OCI-LY3 (cell line): ENCODE measurements at regions not wholly inside any gene's neighbourhood (a gene's known extent, or its start where the extent isn't known, plus 50 kb on each side); places are given as distances from the start of the nearest gene placed in this dataset.

Source experiments
- H2AFZ ChIP-seq: fragments of 200-600, 300-600 bp; shearing (Covaris generic); 2 replicates; pipeline ENCODE4 v1.6.0; 2014; ENCODE audit warnings: antibody characterized with exemption, low read depth, low read length
- H3K27ac ChIP-seq: fragments of 200-600, 300-600 bp; sonication (generic); 2 replicates; pipeline ENCODE4 v1.5.1; 2014; ENCODE audit warnings: mild to moderate bottlenecking, low read length, moderate library complexity, mixed read lengths
- H3K27me3 ChIP-seq: fragments of 200-600, 300-600 bp; sonication (generic); 2 replicates; pipeline ENCODE4 v1.6.1; 2014; ENCODE audit warnings: low read depth, low read length, mixed read lengths
- H3K36me3 ChIP-seq: fragments of 200-600, 300-600 bp; sonication (generic); replicated peaks from 2 replicates; pipeline ENCODE3; 2014; ENCODE audit warnings: low read depth, low read length, mixed read lengths
- H3K4me1 ChIP-seq: fragments of 300-600, 200-600 bp; sonication (generic); 2 replicates; pipeline ENCODE4 v1.6.1; 2014; ENCODE audit warnings: low read length, mixed read lengths
- H3K4me2 ChIP-seq: fragments of 200-600, 300-600 bp; sonication (generic); 2 replicates; pipeline ENCODE4 v1.6.1; 2014; ENCODE audit warnings: low read length, mixed read lengths
- H3K4me3 ChIP-seq: fragments of 300-600, 200-600 bp; sonication (generic); 2 replicates; pipeline ENCODE4 v1.5.1; 2014; ENCODE audit warnings: antibody characterized with exemption, mild to moderate bottlenecking, low read length, moderate library complexity
- H3K79me2 ChIP-seq: fragments of 300-600, 200-600 bp; shearing (Covaris generic); 2 replicates; pipeline ENCODE4 v1.6.1; 2014; ENCODE audit warnings: mild to moderate bottlenecking, low read length, mixed read lengths
- H3K9ac ChIP-seq: fragments of 300-600, 200-600 bp; shearing (Covaris generic); 2 replicates; pipeline ENCODE4 v1.6.0; 2014; ENCODE audit warnings: mild to moderate bottlenecking, low read length, moderate library complexity
- H3K9me3 ChIP-seq: fragments of 200-600, 300-600 bp; shearing (Covaris generic); 2 replicates; pipeline ENCODE4 v1.6.1; 2014; ENCODE audit warnings: low read length, mixed read lengths; ENCODE audit not compliant: insufficient read depth
- H4K20me1 ChIP-seq: fragments of 200-600, 300-600 bp; sonication (generic); 2 replicates; pipeline ENCODE4 v1.6.1; 2016; ENCODE audit warnings: low read length, mixed read lengths; ENCODE audit not compliant: insufficient read depth
- EZH2phosphoT487 ChIP-seq: fragments of 200-600 bp; shearing (Covaris generic); IDR thresholded peaks from 2 replicates; pipeline ENCODE4 v1.6.1; 2018; ENCODE audit warnings: antibody characterized with exemption, mixed run types, low read depth
- TF ChIP-seq, protein P1 (sequence below): fragments of 200-600, 300-600 bp; sonication (generic); IDR thresholded peaks from 2 replicates; pipeline ENCODE4 v1.5.1; 2014; ENCODE audit warnings: antibody characterized with exemption, low read length, low read depth

DNA sequence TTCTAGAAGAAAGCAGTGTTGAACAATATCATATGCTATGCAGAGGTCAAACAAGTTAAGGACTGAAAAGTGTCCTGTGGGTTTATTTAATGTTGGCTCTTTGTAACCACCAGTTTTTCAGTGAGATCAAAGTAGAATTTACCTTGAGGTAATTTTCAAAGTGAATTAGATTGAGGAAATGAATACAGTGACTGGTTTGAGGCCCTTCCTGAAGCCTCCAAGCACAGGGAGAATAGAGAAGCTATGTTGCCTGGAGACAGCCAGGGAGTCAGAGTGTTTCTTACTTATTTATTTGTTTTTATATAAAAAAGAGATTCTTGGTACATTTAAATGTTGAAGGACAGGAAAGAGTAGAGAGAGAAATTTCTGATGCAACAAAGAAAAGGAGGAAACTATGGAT, 954.3 kb upstream of the SPRY2 start:
- Histone ChIP-seq H3K36me3 (no peaks in the 10 kb centered on the region), H3K27ac (no peak overlapping the region), H3K4me2 (no peak overlapping the region), H3K79me2 (no peaks in the 10 kb centered on the region), H4K20me1 (no peaks in the 10 kb centered on the region), H3K27me3 (no peaks in the 10 kb centered on the region), H2AFZ (no peak overlapping the region), H3K4me1 (no peaks in the 10 kb centered on the region), H3K9ac (no peak overlapping the region), H3K9me3 (no peaks in the 10 kb centered on the region), H3K4me3 (no peak overlapping the region)
- TF ChIP-seq, protein P1, sequence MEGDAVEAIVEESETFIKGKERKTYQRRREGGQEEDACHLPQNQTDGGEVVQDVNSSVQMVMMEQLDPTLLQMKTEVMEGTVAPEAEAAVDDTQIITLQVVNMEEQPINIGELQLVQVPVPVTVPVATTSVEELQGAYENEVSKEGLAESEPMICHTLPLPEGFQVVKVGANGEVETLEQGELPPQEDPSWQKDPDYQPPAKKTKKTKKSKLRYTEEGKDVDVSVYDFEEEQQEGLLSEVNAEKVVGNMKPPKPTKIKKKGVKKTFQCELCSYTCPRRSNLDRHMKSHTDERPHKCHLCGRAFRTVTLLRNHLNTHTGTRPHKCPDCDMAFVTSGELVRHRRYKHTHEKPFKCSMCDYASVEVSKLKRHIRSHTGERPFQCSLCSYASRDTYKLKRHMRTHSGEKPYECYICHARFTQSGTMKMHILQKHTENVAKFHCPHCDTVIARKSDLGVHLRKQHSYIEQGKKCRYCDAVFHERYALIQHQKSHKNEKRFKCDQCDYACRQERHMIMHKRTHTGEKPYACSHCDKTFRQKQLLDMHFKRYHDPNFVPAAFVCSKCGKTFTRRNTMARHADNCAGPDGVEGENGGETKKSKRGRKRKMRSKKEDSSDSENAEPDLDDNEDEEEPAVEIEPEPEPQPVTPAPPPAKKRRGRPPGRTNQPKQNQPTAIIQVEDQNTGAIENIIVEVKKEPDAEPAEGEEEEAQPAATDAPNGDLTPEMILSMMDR = no peak
- no peak for TF ChIP-seq EZH2phosphoT487

DNA sequence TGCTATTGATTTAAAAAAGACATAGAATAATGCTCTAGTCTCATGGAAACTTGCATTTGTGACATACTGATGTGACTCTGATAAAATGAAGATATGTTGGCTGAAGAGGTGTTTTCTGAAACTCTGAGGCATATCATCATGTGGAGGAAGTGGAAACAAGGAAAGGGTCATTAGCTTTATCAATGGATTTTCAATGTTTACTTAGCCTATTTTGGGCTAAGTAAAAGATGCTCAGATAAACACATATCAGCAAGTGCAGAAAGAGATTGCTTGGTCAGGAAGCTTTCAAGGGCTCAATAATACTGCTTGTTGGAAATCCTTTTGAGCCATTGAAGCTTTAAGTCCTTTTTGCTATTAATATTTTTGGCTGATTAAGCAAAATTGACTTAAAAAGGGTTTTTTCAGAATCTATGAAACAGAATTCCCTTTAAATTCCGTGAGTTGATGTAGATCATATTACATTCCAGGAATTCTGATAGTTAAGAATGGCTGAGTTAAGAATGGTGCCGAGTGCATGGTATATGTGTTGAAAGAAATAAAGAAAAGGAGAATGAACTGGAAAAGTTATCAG, 952.8 kb upstream of the SPRY2 start:
- no peak overlapping the region for H3K9ac ChIP-seq
- H2AFZ ChIP-seq = no peak overlapping the region
- no peaks in the 10 kb centered on the region for H4K20me1 ChIP-seq

DNA sequence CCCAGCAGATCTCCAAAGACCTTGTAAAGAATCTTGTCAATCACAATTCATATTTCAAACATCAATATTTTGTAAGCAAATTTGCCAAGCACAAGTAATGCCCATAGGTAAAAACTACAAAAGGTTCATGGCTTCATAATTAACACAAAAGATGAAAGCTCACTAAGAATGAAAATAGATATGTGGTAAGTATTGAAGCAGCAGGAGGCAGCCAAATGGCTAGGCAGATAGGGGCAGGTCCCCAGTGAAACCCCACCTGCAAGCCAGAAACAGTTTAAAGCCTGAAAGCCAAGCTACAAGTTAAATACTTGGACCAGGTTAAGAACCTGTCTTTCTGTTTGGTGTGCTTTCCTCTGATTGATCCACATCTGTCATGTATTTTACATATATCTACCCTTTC, 942.6 kb upstream of the SPRY2 start:
- Histone ChIP-seq H3K27me3 (no peaks in the 10 kb centered on the region), H3K4me2 (no peak overlapping the region), H3K4me1 (no peaks in the 10 kb centered on the region), H3K36me3 (no peaks in the 10 kb centered on the region), H3K79me2 (no peaks in the 10 kb centered on the region), H3K9ac (no peak overlapping the region), H4K20me1 (no peaks in the 10 kb centered on the region), H3K4me3 (no peak overlapping the region), H2AFZ (no peak overlapping the region), H3K27ac (no peak overlapping the region), H3K9me3 (no peaks in the 10 kb centered on the region)
- no peak for TF ChIP-seq EZH2phosphoT487
- TF ChIP-seq, protein P1 = no peak

More for the DNA sequence above, 952.8 kb upstream of the SPRY2 start:
- Histone ChIP-seq H3K4me1 (no peaks in the 10 kb centered on the region), H3K36me3 (no peaks in the 10 kb centered on the region), H3K27me3 (no peaks in the 10 kb centered on the region), H3K27ac (no peak overlapping the region), H3K9me3 (no peaks in the 10 kb centered on the region), H3K79me2 (no peaks in the 10 kb centered on the region), H3K4me2 (no peak overlapping the region), H3K4me3 (no peak overlapping the region)
- TF ChIP-seq EZH2phosphoT487 = no peak

DNA sequence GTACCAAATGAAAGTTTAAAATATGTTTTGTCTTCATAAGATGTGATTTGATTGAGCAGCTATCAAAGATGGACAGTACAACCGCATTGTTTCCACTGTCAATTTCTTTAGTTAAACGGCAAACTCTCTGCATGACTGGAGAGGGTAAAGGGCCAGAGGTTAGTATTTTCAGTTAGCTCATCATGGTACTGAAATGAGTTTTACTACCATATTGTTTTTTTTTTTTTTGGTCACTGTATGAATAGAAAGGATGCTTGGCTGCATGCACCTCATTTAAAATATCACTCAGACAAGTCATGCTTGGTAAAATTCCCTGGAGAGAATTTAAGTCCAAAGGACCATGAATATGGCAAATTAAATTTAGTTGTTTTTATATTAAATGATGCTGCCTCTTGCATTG, 942.1 kb upstream of the SPRY2 start:
- no peak overlapping the region for H3K27ac ChIP-seq
- TF ChIP-seq, protein P1 = no peak
- TF ChIP-seq EZH2phosphoT487 = no peak

More for the DNA sequence above, 942.1 kb upstream of the SPRY2 start:
- Histone ChIP-seq H2AFZ (no peak overlapping the region), H3K4me1 (no peaks in the 10 kb centered on the region), H3K9ac (no peak overlapping the region), H3K36me3 (no peaks in the 10 kb centered on the region), H3K4me2 (no peak overlapping the region), H4K20me1 (no peaks in the 10 kb centered on the region), H3K9me3 (no peaks in the 10 kb centered on the region), H3K79me2 (no peaks in the 10 kb centered on the region), H3K27me3 (no peaks in the 10 kb centered on the region), H3K4me3 (no peak overlapping the region)
